ENCODE measurements at regions not wholly inside any gene's neighbourhood (a gene's known extent, or its start where the extent isn't known, plus 50 kb on each side); places are given as distances from the start of the nearest gene placed in this dataset.
"Not testable (repeated sequence)": the region's sequence is repeated elsewhere in the genome, so short reads cannot be mapped to it uniquely, and the experiment has no call there.

DNA sequence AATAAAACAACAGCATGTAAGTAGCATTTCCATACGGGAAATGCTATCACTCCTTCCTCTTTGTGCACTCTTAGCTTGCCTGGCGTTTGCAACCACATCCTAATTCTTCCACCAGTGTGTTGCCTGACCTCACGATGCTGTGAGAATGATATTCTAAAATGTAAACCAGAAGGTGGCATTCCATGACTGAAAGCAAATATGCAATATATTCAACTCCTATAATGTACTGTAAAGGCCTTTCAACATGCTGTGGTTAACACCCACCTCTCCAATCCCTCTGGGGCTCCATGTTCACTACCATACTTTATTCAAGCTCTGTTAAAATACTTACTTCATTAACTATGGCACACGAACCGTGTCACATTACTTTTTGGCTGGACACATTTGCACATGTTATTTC is 420.6 kb upstream of the DEPDC1 start:
- no peak overlapping the region for H3K27ac ChIP-seq
- TF ChIP-seq, protein P1, sequence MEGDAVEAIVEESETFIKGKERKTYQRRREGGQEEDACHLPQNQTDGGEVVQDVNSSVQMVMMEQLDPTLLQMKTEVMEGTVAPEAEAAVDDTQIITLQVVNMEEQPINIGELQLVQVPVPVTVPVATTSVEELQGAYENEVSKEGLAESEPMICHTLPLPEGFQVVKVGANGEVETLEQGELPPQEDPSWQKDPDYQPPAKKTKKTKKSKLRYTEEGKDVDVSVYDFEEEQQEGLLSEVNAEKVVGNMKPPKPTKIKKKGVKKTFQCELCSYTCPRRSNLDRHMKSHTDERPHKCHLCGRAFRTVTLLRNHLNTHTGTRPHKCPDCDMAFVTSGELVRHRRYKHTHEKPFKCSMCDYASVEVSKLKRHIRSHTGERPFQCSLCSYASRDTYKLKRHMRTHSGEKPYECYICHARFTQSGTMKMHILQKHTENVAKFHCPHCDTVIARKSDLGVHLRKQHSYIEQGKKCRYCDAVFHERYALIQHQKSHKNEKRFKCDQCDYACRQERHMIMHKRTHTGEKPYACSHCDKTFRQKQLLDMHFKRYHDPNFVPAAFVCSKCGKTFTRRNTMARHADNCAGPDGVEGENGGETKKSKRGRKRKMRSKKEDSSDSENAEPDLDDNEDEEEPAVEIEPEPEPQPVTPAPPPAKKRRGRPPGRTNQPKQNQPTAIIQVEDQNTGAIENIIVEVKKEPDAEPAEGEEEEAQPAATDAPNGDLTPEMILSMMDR (IDR thresholded peaks at IDR 0.05): no peak
- no peak for TF ChIP-seq POLR2A (IDR thresholded peaks at IDR 0.05)
- peaks cover 0 to 7% (median 0%) of the 10 kb centered on the region in 12 donors for H3K9me3 ChIP-seq
- DNase-seq: no peak
- intact Hi-C loops (cut with DNase I): no loop called here
- H3K36me3 ChIP-seq: no peaks in the 10 kb centered on the region
- peaks cover 0 to 20% (median 7%) of the 10 kb centered on the region in 12 donors for H3K4me1 ChIP-seq
- 40 to 47% (median 45%) methylated on average over 5 of the region's 5 CpGs for WGBS, 4 donors
- H3K4me3 ChIP-seq: no peak overlapping the region
- ATAC-seq: no peak
- H3K27me3 ChIP-seq: no peaks in the 10 kb centered on the region

DNA sequence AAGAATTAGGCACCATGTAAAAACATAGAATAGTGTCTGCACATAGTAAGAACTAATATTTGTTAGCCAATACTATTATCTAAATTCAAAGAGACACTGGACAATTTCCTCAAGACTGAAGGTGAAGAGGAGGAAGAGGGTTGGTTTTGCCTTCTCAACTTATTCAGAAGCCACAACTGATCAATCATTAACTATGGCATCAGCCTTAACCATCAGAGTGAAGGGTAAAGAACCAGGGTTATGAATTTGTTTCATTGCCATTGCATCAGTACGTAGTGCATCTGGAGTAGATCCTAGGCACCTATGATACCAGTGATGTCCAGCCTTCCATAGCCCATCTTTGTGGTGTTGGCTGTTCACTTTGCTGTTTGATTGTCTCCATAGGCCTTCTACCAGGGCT is 421.7 kb upstream of the DEPDC1 start:
- intact Hi-C loops (cut with DNase I): no loop called here
- Histone ChIP-seq H3K9me3 (peaks cover 0 to 7% (median 0%) of the 10 kb centered on the region in 12 donors), H3K4me1 (peaks cover 0 to 20% (median 7%) of the 10 kb centered on the region in 12 donors), H3K4me3 (no peak overlapping the region), H3K36me3 (no peaks in the 10 kb centered on the region), H3K27ac (no peak overlapping the region), H3K27me3 (no peaks in the 10 kb centered on the region)
- 67 to 100% (median 81%) methylated on average over 1 of the region's 1 CpG for WGBS, 4 donors
- no peak for ATAC-seq
- TF ChIP-seq POLR2A (IDR thresholded peaks at IDR 0.05): no peak
- TF ChIP-seq, protein P1 (IDR thresholded peaks at IDR 0.05): no peak
- DNase-seq: no peak

DNA sequence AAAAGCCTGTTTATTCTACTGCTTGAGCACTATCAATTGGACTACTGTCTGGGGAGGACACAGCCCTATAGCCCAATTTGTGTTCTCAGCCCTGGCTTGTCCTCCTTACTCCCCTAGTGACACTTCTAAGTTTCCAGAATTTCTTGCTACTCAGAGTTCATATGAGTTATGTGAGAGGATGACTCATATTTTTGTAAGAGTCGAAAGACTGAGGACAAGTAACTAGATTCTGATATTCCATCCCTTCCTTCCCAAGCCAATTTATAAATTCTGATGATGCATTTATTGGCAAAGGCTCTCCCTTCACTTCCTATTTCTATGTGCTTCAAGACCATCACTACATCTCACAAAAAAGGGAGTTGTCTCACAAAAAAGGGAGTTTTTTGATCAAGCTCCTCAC is 422.2 kb upstream of the DEPDC1 start:
- peaks cover 0 to 7% (median 0%) of the 10 kb centered on the region in 12 donors for H3K9me3 ChIP-seq
- no peaks in the 10 kb centered on the region for H3K27me3 ChIP-seq
- H3K36me3 ChIP-seq: no peaks in the 10 kb centered on the region
- intact Hi-C loops (cut with DNase I): no loop called here
- peaks cover 0 to 20% (median 7%) of the 10 kb centered on the region in 12 donors for H3K4me1 ChIP-seq
- ATAC-seq (no peak), DNase-seq (no peak)
- 67 to 82% (median 75%) methylated on average over 1 of the region's 1 CpG for WGBS, 4 donors
- no peak overlapping the region for H3K27ac ChIP-seq
- TF ChIP-seq, protein P1 (IDR thresholded peaks at IDR 0.05): no peak
- no peak for TF ChIP-seq POLR2A (IDR thresholded peaks at IDR 0.05)
- H3K4me3 ChIP-seq: no peak overlapping the region

DNA sequence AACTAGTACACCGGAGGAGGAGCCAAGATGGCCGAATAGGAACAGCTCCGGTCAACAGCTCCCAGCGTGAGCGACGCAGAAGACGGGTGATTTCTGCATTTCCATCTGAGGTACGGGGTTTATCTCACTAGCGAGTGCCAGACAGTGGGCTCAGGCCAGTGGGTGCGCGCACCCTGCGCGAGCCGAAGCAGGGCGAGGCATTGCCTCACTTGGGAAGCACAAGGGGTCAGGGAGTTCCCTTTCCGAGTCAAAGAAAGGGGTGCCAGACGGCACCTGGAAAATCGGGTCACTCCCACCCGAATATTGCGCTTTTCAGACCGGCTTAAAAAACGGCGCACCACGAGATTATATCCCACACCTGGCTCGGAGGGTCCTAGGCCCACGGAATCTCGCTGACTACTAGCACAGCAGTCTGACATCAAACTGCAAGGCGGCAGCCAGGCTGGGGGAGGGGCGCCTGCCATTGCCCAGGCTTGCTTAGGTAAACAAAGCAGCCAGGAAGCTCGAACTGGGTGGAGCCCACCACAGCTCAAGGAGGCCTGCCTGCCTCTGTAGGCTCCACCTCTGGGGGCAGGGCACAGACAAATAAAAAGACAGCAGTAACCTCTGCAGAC is 426.7 kb upstream of the DEPDC1 start:
- H3K4me3 ChIP-seq; ATAC-seq; intact Hi-C loops (cut with DNase I); DNase-seq; H3K4me1 ChIP-seq; H3K27ac ChIP-seq; H3K36me3 ChIP-seq; H3K9me3 ChIP-seq; H3K27me3 ChIP-seq: not testable (repeated sequence)
- 91 to 95% (median 92%) methylated on average over 24 to 30 of the region's 30 CpGs for WGBS, 4 donors

DNA sequence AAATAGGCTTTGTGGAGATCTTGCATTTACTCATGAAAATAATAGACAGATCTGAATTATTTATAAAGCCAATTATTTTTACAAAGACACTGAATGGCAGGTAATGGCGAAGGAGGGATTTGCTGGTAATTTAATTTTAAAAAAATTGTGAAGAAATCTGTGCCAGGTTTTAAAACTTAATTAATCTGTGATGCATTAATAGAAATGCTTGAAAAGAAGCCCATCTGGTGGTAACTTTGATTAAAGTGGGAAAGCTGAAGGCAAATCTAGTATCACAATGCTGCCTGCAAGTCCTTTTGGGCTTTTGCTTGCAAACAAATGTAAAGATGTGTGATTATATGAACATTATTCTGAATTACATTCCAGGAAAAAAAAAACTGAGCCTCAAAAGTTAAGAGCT is 433.2 kb upstream of the DEPDC1 start:
- 87 to 95% (median 93%) methylated on average over 1 of the region's 1 CpG for WGBS, 4 donors
- no peak overlapping the region for H3K27ac ChIP-seq
- H3K27me3 ChIP-seq: no peaks in the 10 kb centered on the region
- TF ChIP-seq POLR2A (IDR thresholded peaks at IDR 0.05): no peak
- TF ChIP-seq, protein P1 (IDR thresholded peaks at IDR 0.05): no peak
- H3K36me3 ChIP-seq: no peaks in the 10 kb centered on the region
- no peak overlapping the region for H3K4me3 ChIP-seq
- DNase-seq: no peak
- intact Hi-C loops (cut with DNase I): no loop called here
- no peaks in the 10 kb centered on the region for H3K4me1 ChIP-seq
- no peak for ATAC-seq
- peaks cover 0 to 2% (median 0%) of the 10 kb centered on the region in 12 donors for H3K9me3 ChIP-seq
